ENCODE measurements at regions not wholly inside any gene's neighbourhood (a gene's known extent, or its start where the extent isn't known, plus 50 kb on each side); places are given as distances from the start of the nearest gene placed in this dataset.

DNA sequence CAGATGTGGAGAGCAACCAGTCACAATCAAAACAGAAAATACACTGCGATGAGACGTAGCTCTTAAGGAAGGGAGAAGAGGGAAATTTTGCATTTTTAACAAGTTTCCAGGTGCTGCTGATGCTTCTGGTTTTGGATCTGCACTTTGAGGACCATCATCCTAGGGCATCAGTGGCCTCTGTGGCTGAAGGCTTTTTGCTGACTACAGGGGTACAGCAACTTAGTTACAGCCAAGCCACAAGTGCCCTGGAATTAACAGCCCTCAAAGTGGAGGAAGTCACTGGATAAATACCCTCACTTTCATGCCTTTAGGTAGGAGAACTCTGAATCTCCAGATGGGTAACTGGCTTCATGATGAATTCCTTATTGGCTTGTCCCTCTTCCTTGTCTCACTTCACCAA lies 700.9 kb downstream of the TMEM182 start:
- in situ Hi-C loops (cut with HindIII; ENCODE audit: low sequenced_read_pairs): no loop called here

DNA sequence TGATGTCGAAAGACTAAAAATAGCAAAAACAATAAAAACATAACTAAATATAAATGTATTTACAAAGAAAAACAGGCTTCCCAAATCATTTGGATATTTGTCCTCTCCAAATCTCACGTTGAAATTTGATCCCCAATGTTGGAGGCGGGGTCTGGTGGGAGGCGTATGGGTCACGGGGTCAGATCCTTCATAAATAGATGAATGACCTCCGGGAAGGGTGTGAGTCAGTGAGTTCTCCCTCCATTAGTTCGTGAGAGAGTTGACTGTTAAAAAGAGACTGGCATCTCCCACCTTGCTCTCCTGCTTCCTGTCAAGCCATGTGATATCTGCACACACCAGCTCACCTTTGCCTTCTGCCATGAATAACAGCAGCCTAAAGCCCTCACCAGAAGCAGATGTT lies 703.0 kb downstream of the TMEM182 start:
- in situ Hi-C loops (cut with HindIII; ENCODE audit: low sequenced_read_pairs): no loop called here

DNA sequence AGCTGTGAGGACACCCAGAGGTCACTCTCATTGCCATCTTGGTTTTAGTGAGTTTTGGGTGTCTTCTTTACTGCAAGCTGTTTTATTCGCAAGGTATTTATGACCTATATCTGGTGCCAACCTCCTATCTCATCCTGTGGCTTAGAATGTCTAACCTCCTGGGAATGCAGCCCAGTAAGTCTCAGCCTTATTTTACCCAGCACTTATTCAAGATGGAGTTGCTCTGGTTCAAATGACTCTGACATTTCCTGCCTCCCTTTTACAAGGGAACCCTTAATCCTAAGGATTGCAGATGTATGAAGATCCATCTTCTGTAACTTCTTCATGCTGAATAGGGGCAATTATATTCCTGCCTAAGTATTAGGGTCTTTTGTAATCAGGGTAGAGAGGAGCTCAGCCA lies 708.0 kb downstream of the TMEM182 start:
- in situ Hi-C loops (cut with HindIII; ENCODE audit: low sequenced_read_pairs): no loop called here

DNA sequence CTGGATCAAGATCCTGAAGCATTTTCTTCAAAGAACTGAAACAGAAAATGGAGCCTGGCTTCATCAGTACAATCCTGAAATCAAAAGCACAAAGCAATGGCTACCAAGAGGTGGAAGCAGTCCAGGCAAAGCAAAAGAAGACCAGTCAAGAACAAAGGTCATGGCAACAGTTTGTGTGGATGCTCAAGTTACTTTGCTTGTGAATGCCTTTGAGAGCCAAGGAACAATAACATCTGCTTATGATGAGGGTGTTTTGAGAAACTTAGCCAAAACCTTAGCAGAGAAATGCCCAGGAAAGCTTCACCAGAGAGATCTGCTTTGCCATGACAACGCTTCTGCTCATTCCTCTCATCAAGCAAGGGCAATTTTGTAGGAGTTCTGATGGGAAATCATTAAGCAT lies 723.1 kb downstream of the TMEM182 start:
- in situ Hi-C loops (cut with HindIII; ENCODE audit: low sequenced_read_pairs): no loop called here

DNA sequence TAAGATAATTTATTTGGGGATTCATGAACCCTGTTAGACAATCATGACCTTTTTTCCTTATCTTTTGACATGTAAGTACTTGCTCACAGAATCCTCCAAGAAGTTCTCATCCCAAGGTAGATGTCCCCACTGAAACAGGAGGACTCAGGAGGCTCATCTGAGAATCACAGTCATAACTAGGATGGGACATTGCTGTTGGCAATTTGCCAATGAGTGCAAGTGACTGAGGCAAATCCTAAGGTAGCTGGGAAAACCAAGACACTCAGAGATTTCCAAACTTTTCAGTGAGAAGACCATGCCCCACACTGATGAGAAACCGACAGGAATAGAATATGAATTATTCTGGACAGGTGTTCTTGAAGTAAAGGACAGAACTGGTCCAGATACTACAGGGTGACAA lies 735.0 kb downstream of the TMEM182 start:
- in situ Hi-C loops (cut with HindIII; ENCODE audit: low sequenced_read_pairs): no loop called here

DNA sequence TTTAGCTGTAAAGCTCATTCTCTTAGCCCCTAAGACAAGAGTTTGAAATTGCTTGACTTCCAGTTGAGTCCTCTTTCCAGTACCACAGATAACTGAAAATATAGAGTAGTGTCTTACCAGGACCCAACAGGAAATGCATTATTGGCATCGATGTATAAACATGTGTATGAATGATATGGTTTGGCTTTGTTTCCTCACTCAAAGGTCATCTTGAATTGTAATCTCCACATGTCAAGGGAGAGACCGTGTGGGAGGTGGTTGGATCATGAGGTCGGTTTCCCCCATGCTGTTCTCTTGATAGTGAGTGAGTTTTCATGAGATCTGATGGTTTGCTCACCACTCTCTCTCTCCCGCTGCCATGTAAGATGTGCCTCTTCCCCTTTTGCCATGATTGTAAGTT lies 745.0 kb downstream of the TMEM182 start:
- in situ Hi-C loops (cut with HindIII; ENCODE audit: low sequenced_read_pairs): no loop called here

DNA sequence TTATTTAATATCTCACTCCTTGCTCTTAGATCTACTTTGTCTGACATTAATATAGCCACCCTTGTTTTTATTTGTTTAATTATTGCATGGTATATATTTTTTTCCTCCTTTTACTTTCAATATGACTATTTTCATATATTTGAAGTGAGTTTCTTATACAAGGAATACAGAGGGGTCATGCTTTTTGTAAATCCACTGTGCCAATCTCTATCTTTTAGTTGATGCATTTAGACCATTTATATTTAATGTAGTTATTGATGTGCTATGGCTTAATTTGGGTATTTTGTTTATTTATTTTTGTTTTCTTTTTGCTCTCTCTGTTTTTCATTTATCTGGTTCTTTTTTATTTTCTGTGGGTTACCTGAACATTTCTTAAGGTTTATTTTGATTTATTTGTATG lies 750.6 kb downstream of the TMEM182 start:
- in situ Hi-C loops (cut with HindIII; ENCODE audit: low sequenced_read_pairs): loop anchor here (5.0 kb wide), 1 partner anchor 35 kb away; no protein-coding TSS in a partner anchor

DNA sequence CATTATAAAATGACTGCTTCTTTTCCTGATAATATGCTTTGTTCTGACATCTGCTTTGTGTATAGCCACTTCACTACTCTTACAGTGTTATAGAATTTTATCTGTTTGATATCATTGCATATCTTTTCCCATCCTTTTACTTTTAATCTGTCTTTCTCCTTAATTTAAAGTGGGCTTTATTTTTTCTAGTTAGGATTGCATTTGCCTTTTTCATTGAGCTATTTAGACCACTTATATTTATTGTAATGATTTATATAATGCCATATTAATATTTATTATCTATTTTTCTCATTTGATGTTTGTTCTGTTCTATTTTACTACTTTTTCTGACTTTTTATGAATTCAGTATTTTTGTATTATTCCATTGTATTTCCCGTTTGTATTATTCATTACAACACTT lies 758.7 kb downstream of the TMEM182 start:
- in situ Hi-C loops (cut with HindIII; ENCODE audit: low sequenced_read_pairs): no loop called here

DNA sequence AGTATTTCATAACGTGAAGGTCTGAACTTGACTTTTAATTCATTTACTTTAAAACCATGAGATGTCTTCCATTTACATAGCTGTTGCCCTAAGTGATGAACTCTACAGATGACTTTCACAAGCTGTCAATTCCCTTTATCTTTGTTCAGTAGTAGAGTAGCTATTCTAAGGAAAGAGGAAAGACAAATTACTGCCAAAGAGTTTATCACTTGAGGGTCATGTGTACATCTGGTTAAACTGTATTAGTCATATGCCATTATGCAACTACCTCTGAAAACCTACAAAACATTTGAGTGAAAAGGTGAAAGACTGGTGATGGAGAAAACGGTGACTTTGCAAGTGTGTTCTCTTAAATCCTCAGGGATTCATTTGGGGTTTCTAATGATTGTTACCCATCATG lies 763.9 kb downstream of the TMEM182 start:
- in situ Hi-C loops (cut with HindIII; ENCODE audit: low sequenced_read_pairs): no loop called here

DNA sequence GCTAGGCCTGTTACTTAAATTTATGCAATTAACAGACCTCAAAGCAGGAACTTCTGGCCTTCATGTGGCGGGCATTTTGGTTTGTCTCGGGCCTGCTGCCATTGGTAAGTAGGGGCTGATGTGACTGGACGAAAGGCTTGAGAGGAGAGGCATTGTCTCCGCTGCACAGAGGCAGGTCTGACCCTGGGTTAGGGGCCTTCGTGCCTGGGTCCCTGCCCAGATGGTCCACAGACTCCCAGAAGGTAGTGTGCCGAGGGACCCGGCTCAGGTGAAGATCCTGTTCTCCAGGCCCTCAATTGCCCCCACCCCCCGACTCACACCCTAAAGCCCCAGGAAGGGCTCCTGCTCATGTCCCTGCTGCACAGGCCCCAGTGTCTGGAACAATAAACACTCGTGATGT lies 764.9 kb downstream of the TMEM182 start:
- in situ Hi-C loops (cut with HindIII; ENCODE audit: low sequenced_read_pairs): no loop called here

DNA sequence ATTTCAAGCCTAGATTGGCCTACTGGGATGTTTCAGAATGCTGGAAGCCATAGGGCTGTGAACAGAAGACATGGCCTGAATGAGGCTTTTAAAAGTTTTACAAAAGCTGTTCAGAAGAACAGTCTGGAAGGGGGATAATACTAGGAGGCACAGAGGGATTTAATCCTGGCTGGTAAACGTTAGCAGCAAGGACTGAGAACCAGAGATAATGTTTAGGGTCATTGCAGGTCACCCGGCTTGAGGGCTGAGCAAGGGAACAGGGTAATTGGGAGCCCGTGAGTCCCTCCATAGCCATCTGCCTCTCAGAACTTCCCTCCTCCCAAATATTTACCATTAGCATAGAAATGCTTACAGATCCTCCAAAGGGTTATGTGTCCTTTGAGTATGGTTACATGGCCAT lies 765.4 kb downstream of the TMEM182 start:
- in situ Hi-C loops (cut with HindIII; ENCODE audit: low sequenced_read_pairs): no loop called here

DNA sequence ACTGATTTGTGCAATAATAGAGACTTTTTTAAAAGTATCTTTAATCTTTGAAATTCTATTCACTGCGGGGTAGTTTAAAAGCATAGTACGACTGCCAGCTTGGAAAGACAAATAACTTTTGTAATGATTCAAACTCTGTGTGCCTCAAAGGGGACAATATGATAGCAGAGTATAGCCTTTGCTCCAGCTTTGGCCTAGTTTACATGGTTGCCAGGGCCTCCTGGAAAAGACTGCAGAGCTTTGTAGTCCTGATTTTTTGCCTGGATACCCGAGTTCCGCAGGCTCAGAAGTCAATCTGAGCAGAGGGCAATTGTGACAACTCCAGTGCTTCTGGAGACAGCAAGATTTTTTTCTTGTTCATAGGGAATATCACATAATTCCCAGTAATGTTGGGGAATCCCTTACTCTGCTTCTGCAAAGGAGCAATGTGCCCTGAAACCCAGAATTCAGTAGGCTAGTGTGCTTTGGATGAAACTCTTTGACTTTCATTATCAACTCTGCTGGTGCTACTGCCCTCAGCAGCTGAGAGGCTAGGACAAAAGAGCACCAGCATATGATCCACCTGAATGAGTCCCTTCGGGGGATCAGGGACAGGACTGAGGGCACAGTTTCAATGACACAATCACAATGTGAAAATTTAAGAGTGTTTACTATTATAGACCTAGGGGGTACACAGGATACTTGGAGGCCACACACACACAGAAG lies 768.1 kb downstream of the TMEM182 start:
- in situ Hi-C loops (cut with HindIII; ENCODE audit: low sequenced_read_pairs): no loop called here

DNA sequence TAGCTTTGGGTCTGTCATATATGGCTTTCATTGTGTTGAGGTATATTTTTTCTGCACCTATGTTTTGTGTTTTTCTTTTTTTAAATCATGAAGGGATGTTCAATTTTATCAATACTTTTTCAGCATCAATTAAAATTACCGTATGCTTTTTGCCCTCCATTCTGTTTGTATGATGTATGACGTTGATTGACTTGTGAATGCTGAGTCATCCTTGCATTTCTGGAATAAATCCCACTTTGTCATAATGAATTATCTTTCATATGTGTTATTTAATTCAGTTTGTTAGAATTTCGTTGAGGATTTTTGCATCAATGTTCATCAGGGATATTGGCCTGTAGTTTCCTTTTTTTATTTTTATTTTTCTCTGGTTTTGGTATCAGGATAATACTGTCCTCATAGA lies 790.9 kb downstream of the TMEM182 start:
- in situ Hi-C loops (cut with HindIII; ENCODE audit: low sequenced_read_pairs): no loop called here

DNA sequence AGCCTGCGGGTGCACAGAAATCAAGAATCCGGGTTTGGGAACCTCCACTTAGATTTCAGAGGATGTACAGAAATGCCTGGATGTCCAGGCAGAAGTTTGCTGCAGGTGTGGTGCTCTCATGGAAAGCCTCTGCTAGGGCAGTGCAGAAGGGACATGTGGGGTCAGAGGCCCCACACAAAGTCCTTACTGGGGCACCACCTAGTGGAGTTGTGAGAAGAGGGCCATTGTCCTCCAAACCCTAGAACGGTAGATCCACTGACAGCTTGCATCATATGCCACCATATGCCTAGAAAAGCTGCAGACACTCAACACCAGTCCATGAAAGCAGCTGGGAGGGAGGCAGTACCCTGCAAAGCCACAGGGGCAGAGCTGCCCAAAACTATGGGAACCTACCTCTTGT lies 833.0 kb downstream of the TMEM182 start:
- in situ Hi-C loops (cut with HindIII; ENCODE audit: low sequenced_read_pairs): no loop called here

DNA sequence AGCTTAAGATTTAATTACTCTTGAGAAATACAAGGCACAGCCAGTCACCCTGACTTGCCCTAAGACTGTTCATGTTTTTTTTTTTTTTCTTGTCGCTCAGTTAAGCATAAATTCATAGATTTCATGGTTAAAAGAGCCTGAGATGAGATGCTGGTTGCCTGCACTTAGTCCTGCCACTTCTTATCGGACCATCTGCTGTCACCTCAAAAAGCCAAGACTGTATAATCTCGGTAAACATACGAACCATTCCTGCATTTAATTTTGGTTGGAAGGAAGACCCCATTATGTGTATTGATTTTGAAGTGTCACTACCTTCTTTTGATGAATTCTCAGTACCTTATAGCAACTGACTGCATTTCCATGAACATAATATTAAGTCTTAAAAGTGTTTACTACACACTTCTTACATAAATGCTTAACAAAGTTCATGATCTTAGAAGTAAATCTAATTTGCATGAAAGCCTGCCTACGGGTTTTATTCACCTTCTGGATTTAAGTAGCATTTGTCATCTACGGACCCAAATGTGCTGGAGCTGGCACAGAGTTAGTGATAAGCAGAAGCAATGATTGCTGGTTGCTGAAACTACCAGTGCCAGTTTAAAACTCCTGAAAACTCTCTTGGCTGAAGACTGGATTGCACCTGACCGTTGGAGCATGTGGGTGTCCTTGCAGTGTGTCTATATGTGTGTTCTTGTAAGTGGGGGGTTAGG lies 843.4 kb downstream of the TMEM182 start:
- in situ Hi-C loops (cut with HindIII; ENCODE audit: low sequenced_read_pairs): no loop called here

DNA sequence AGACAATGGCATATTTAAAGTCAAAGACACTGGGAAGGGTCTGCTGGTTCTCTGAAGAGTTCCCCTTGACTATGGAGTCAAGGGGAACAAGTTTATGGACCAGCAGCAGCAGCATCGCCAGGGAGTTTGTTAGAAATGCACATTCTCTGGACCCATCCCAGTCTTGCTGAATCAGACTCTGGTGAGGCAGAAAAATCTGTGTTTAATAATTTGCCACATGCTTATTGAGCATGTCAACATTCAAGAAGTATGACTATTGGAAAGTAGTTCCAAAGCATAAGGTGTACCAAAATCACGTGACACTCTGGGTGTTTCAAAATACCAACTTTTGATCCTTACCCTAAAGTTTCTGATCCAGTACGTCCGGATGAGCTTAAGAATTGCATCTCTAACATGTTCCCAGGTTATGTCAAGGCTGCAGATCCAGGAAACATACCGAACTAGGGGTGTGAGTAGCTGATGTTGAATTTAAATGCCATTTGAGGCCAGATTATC lies 853.8 kb downstream of the TMEM182 start:
- in situ Hi-C loops (cut with HindIII; ENCODE audit: low sequenced_read_pairs): no loop called here

DNA sequence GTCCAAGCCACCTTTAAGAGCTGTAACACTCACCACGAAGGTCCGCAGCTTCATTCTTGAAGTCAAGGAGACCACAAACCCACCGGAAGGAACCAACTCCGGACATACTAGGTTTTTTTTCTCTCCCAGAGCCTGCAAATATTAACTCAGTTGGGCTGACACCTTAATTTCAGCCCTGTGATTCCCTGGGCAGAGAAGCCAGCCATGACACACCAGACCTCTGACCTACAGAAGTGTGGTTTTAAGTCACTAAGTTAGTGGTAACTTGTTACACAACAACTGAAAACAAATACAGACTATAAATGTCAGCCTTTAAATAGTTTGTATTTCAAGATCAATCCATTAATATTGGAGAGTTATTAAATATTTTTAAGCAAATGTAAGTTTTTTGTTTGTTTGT lies 855.1 kb downstream of the TMEM182 start:
- in situ Hi-C loops (cut with HindIII; ENCODE audit: low sequenced_read_pairs): no loop called here

DNA sequence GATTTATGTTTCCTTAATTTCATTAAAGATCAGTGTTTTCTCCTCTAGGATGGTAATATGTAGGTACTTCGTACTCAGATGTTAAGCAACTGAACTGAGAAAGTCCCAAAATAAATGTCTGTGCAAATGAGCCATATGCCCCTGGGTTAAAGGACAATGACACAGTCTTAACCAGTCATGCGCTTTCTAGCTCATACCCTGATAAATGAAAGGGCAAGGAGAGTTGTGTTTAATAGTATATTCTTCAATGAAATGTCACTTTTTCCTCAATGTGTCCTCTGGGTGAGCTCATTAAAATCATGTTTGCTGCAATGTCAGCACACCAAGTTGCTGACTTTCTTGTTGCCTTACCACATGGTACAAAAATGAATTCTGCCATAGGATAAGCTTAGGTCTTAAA lies 856.3 kb downstream of the TMEM182 start:
- in situ Hi-C loops (cut with HindIII; ENCODE audit: low sequenced_read_pairs): no loop called here

DNA sequence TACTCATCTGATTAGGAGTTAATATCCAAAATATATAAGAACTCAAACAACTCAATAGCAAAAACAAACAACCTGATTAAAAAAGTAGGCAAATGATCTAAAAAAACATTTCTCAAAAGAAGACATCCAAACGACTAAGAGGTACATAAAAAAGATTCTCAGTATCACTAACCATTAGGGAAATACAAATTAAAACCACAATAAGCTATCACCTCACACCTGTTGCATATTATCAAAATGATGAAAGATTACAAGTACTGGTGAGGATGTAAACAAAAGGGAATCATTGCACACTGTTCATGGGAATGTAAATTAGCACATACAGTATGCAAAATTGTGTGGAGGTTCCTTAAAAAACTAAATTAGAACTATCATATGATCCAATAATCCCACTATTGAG lies 865.5 kb downstream of the TMEM182 start:
- in situ Hi-C loops (cut with HindIII; ENCODE audit: low sequenced_read_pairs): no loop called here

DNA sequence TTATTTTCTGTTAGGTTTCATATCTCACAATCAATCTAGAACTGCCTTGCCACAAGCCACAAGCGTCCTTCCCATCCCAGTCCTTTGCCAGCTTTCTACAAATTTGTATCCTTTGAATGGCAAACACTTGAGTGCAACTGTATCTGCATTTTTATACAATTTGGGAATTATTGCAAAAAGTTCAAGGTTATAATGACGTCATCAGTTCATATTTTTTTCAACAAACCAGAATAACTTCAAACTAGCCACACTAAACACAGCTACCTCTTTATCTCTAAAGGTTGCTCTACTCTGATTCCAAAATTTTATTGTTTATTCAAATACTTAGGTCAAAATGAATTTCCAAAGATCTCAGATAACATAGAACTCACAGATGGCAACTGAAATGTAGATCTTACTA lies 877.1 kb downstream of the TMEM182 start:
- in situ Hi-C loops (cut with HindIII; ENCODE audit: low sequenced_read_pairs): no loop called here

DNA sequence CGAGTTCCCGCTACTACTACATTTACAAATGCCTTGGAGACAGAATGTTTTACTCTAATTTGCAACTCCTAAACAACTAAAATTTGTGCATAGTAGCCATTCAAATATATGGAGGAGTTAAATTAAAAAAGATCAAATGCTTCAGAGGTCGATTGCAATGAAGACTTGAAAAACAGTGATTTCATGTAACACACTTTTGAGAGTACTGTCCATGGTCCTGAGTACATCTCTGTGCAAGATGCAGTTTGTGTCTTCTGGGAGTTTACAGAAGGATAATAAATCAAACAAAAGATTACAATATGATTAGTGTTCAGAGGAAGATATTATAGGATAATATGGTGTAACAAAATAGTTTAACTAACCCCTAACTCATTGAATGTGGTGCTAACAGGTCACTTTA lies 894.7 kb downstream of the TMEM182 start:
- in situ Hi-C loops (cut with HindIII; ENCODE audit: low sequenced_read_pairs): no loop called here

DNA sequence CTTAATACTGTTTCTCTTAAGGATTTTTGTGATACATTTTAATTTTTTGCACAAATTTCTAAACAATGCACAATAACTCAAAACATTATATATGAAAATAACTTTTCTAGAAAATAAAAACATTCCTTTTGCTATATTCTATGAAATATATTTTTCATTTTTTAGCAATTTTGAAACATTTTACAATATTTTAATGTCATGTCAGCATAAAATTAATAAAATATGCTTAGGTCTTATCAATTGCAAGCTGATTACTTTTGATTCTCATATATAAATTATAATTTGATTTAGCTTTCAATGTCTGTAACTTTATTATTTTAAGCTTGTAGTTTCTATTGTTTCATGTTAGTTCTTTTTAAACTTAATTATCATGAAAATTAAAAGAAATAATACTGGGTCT lies 898.7 kb downstream of the TMEM182 start:
- in situ Hi-C loops (cut with HindIII; ENCODE audit: low sequenced_read_pairs): no loop called here

DNA sequence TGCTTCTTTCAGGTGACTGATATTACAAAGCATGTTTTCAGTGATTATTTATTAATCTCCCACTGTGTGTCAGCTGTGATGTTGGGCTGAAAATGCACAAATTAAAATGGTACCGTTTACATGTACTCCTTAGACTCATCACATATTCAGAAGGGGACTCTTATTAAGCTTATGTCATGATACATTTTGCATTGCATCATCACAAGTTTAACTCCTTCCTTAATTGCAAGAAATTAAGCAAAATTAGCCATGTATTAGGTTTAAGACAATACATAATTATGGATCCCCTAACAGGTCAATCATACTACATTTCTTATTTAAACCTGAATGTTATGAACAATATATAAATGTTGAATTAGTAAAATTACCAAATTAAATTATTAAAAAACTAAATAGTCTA lies 899.1 kb downstream of the TMEM182 start:
- in situ Hi-C loops (cut with HindIII; ENCODE audit: low sequenced_read_pairs): no loop called here
